GM23338 (cell line): ENCODE measurements at regions not wholly inside any gene's neighbourhood (a gene's known extent, or its start where the extent isn't known, plus 50 kb on each side); places are given as distances from the start of the nearest gene placed in this dataset.

Source experiments
- ATAC-seq: fragments of 200-7000 bp; cut with Tn5 transposase; 3 replicates; pipeline ENCODE4 v1.9.1; 2020
- DNase-seq: peaks from one replicate; pipeline ENCODE4 v3.0.0-alpha.2; 2015; ENCODE audit warnings: low spot score
- H2AFZ ChIP-seq: fragments of 200-600 bp; sonication (generic); 2 replicates; pipeline ENCODE4 v1.8.0; 2016; ENCODE audit warnings: antibody characterized with exemption, mild to moderate bottlenecking, moderate library complexity
- H3F3A ChIP-seq: fragments of 200-600 bp; sonication (generic); replicated peaks from 2 replicates; pipeline ENCODE4 v1.8.0; 2017; ENCODE audit warnings: antibody characterized with exemption, mixed run types, low read depth
- H3K27ac ChIP-seq: fragments of 200-600 bp; sonication (generic); 2 replicates; pipeline ENCODE4 v1.6.1; 2016; ENCODE audit warnings: low read depth
- H3K27me3 ChIP-seq: fragments of 200-600 bp; sonication (generic); 2 replicates; pipeline ENCODE4 v1.8.0; 2016; ENCODE audit warnings: mild to moderate bottlenecking, mixed run types, moderate library complexity; ENCODE audit not compliant: insufficient read depth
- H3K36me3 ChIP-seq: fragments of 200-600 bp; sonication (generic); 2 replicates; pipeline ENCODE4 v1.8.0; 2016; ENCODE audit warnings: mild to moderate bottlenecking; ENCODE audit not compliant: insufficient read depth
- H3K4me1 ChIP-seq: fragments of 200-600 bp; sonication (generic); 2 replicates; pipeline ENCODE4 v1.8.0; 2016; ENCODE audit warnings: mild to moderate bottlenecking, moderate library complexity; ENCODE audit not compliant: insufficient read depth
- H3K4me2 ChIP-seq: fragments of 200-600 bp; sonication (generic); 2 replicates; pipeline ENCODE4 v1.7.1; 2017; ENCODE audit warnings: mixed run types
- H3K4me3 ChIP-seq: fragments of 200-600 bp; sonication (generic); 2 replicates; pipeline ENCODE4 v1.6.1; 2016; ENCODE audit warnings: mixed run types
- H3K79me2 ChIP-seq: fragments of 200-600 bp; sonication (generic); replicated peaks from 2 replicates; pipeline ENCODE4 v1.8.0; 2017; ENCODE audit warnings: mild to moderate bottlenecking; ENCODE audit not compliant: insufficient read depth
- H3K9me2 ChIP-seq: fragments of 200-600 bp; sonication (generic); 2 replicates; pipeline ENCODE4 v1.8.0; 2017; ENCODE audit not compliant: insufficient read depth
- H4K20me1 ChIP-seq: fragments of 200-600 bp; sonication (generic); replicated peaks from 2 replicates; pipeline ENCODE4 v1.8.0; 2017; ENCODE audit warnings: mild to moderate bottlenecking; ENCODE audit not compliant: insufficient read depth
- H3K27ac Mint-ChIP-seq: 2 replicates; pipeline ENCODE4 v1.8.0; 2020; ENCODE audit warnings: inconsistent platforms, mild to moderate bottlenecking, moderate library complexity, mixed read lengths
- H3K27me3 Mint-ChIP-seq: 3 replicates; pipeline ENCODE4 v1.8.0; 2022; ENCODE audit warnings: low read depth, mild to moderate bottlenecking, moderate library complexity, mixed read lengths, inconsistent platforms; ENCODE audit not compliant: insufficient read depth, poor library complexity
- H3K36me3 Mint-ChIP-seq: 3 replicates; pipeline ENCODE4 v1.8.0; 2021; ENCODE audit warnings: low read depth, mild to moderate bottlenecking, inconsistent platforms, moderate library complexity, mixed read lengths
- H3K4me1 Mint-ChIP-seq: 3 replicates; pipeline ENCODE4 v1.8.0; 2020; ENCODE audit warnings: mild to moderate bottlenecking, inconsistent platforms, mixed read lengths
- H3K4me3 Mint-ChIP-seq: 3 replicates; pipeline ENCODE4 v1.8.0; 2021; ENCODE audit warnings: moderate library complexity, mild to moderate bottlenecking, inconsistent platforms, mixed read lengths
- H3K9me3 Mint-ChIP-seq: 3 replicates; pipeline ENCODE4 v1.8.0; 2020; ENCODE audit warnings: moderate library complexity, mild to moderate bottlenecking, inconsistent platforms, mixed read lengths
- CREB1 ChIP-seq: fragments of 250-450 bp; sonication (Bioruptor Pico); IDR thresholded peaks from 2 replicates; pipeline ENCODE4 v1.5.0; 2020; ENCODE audit warnings: low read depth, mild to moderate bottlenecking, moderate library complexity
- ETS1 ChIP-seq: IDR thresholded peaks from 2 replicates; pipeline ENCODE4 v1.6.1; 2016; ENCODE audit warnings: antibody characterized with exemption
- EZH2 ChIP-seq: fragments of 200-600 bp; sonication (generic); IDR thresholded peaks from one replicate; pipeline ENCODE4 v1.8.0; 2017; ENCODE audit warnings: antibody characterized with exemption, mild to moderate bottlenecking, low read depth; ENCODE audit not compliant: unreplicated experiment
- EZH2phosphoT487 ChIP-seq: fragments of 200-600 bp; sonication (generic); IDR thresholded peaks from one replicate; pipeline ENCODE4 v1.8.1; 2018; ENCODE audit warnings: antibody characterized with exemption; ENCODE audit not compliant: unreplicated experiment
- JUNB ChIP-seq: IDR thresholded peaks from one replicate; pipeline ENCODE4 v1.6.1; 2016; ENCODE audit warnings: antibody characterized with exemption; ENCODE audit not compliant: unreplicated experiment
- NANOG ChIP-seq: IDR thresholded peaks from 2 replicates; pipeline ENCODE4 v1.6.1; 2016; ENCODE audit warnings: antibody characterized with exemption, borderline replicate concordance
- POLR2AphosphoS5 ChIP-seq: IDR thresholded peaks from 2 replicates; pipeline ENCODE4 v1.6.1; 2016; ENCODE audit warnings: antibody characterized with exemption, low read depth
- REST ChIP-seq: IDR thresholded peaks from one replicate; pipeline ENCODE4 v1.6.1; 2018; ENCODE audit warnings: antibody characterized with exemption; ENCODE audit not compliant: unreplicated experiment
- ZNF114 ChIP-seq: fragments of 250-450 bp; sonication (Bioruptor Pico); IDR thresholded peaks from 2 replicates; pipeline ENCODE4 v1.5.0; 2020; ENCODE audit warnings: mild to moderate bottlenecking, moderate library complexity
- ZNF331 ChIP-seq: fragments of 250-450 bp; sonication (Bioruptor Pico); IDR thresholded peaks from 2 replicates; pipeline ENCODE4 v1.5.0; 2020; ENCODE audit warnings: low read depth, mild to moderate bottlenecking, moderate library complexity
- ZNF462 ChIP-seq: fragments of 250-450 bp; sonication (Bioruptor Pico); IDR thresholded peaks from 2 replicates; pipeline ENCODE4 v1.5.0; 2020; ENCODE audit warnings: mild to moderate bottlenecking, moderate library complexity

GRCh38 chr3:22621205-22621809 is 581.8 kb upstream of the UBE2E2 start:
- Histone ChIP-seq H3K36me3 (no peaks in the 10 kb centered on the region), H3K9me2 (0 out of 2 replicates have a peak, but pooled peaks cover 13% of the 10 kb centered on the region), H3K27ac (no peak overlapping the region), H3K4me3 (no peak overlapping the region), H3F3A (no peaks in the 10 kb centered on the region), H3K27me3 (no peaks in the 10 kb centered on the region), H3K4me1 (no peaks in the 10 kb centered on the region), H3K79me2 (no peaks in the 10 kb centered on the region), H2AFZ (no peak overlapping the region), H4K20me1 (no peaks in the 10 kb centered on the region; the same call in 1 of the 2 replicates), H3K4me2 (no peak overlapping the region)
- H3K27me3 Mint-ChIP-seq = no peaks in the 10 kb centered on the region
- H3K4me3 Mint-ChIP-seq = no peak overlapping the region
- no peaks in the 10 kb centered on the region for H3K4me1 Mint-ChIP-seq
- H3K27ac Mint-ChIP-seq = no peak overlapping the region
- ATAC-seq (no peak), DNase-seq (no peak)
- H3K36me3 Mint-ChIP-seq = no peaks in the 10 kb centered on the region
- no peaks in the 10 kb centered on the region; the same call in 2 of the 3 replicates for H3K9me3 Mint-ChIP-seq
- TF ChIP-seq JUNB (no peak), NANOG (no peak), REST (no peak), EZH2phosphoT487 (no peak), POLR2AphosphoS5 (no peak)

GRCh38 chr3:22627993-22628499 is 575.1 kb upstream of the UBE2E2 start:
- H3K36me3 Mint-ChIP-seq = no peaks in the 10 kb centered on the region
- H3K4me3 Mint-ChIP-seq = no peak overlapping the region
- H3K27ac ChIP-seq = no peak overlapping the region
- DNase-seq (no peak), ATAC-seq (no peak; the same call in 2 of the 3 replicates)
- H3F3A ChIP-seq = no peaks in the 10 kb centered on the region
- no peaks in the 10 kb centered on the region; the same call in 1 of the 3 replicates for H3K9me3 Mint-ChIP-seq
- no peaks in the 10 kb centered on the region for H3K27me3 Mint-ChIP-seq
- no peaks in the 10 kb centered on the region for H4K20me1 ChIP-seq
- no peaks in the 10 kb centered on the region for H3K36me3 ChIP-seq
- no peaks in the 10 kb centered on the region for H3K4me1 Mint-ChIP-seq
- H3K4me3 ChIP-seq = no peak overlapping the region
- H3K27ac Mint-ChIP-seq = no peak overlapping the region
- H3K79me2 ChIP-seq = no peaks in the 10 kb centered on the region
- H3K4me1 ChIP-seq = no peaks in the 10 kb centered on the region
- no peaks in the 10 kb centered on the region for H3K27me3 ChIP-seq
- H3K9me2 ChIP-seq = 0 out of 2 replicates have a peak, but pooled peaks cover 2% of the 10 kb centered on the region
- H2AFZ ChIP-seq = no peak overlapping the region
- H3K4me2 ChIP-seq = no peak overlapping the region
- TF ChIP-seq ETS1 (no peak), EZH2phosphoT487 (no peak), EZH2 (no peak), ZNF462 (CRISPR knock-in tag) (no peak), ZNF331 (CRISPR knock-in tag) (no peak), CREB1 (no peak), NANOG (no peak), POLR2AphosphoS5 (no peak), ZNF114 (CRISPR knock-in tag) (no peak)
